H1 (cell line): ENCODE measurements at regions not wholly inside any gene's neighbourhood (a gene's known extent, or its start where the extent isn't known, plus 50 kb on each side); places are given as distances from the start of the nearest gene placed in this dataset.

ENCODE experiments used
- CTCF ChIA-PET: fragments of 300-600 bp; sonication (Branson Sonifier 250); formaldehyde crosslinking; loops from one replicate; lab custom pipeline; 2021; ENCODE audit not compliant: partially characterized antibody; lab: Charles Lee
- POLR2A ChIA-PET: fragments of 300-600 bp; sonication (Branson Sonifier 250); formaldehyde crosslinking; loops from one replicate; lab custom pipeline; 2021; ENCODE audit warnings: inconsistent platforms; ENCODE audit not compliant: partially characterized antibody; lab: Charles Lee
- DNase-seq, 2 experiments: peaks; one replicate each; pipeline versions ENCODE4 v3.0.0 to v3.0.0-alpha.2; 2010 to 2022; ENCODE audit warnings: low spot score in 2 of 2, low read depth in 1 of 2, mixed read lengths in 1 of 2
- FAIRE-seq: peaks from 2 replicates; lab custom pipeline; 2011; peaks lifted over from hg19 to GRCh38; lab: Jason Lieb, UNC
- H2AFZ ChIP-seq: 2 replicates; pipeline ENCODE4 v1.8.1; 2012; ENCODE audit warnings: low read length, inconsistent platforms
- H2AK5ac ChIP-seq: 2 replicates; pipeline ENCODE4 v1.6.1; 2013; ENCODE audit warnings: low read depth, low read length
- H2BK120ac ChIP-seq: replicated peaks from 2 replicates; pipeline ENCODE3; 2013; ENCODE audit warnings: low read depth, low read length, inconsistent platforms
- H2BK12ac ChIP-seq: 2 replicates; pipeline ENCODE4 v1.6.1; 2013; ENCODE audit warnings: low read depth, low read length
- H2BK15ac ChIP-seq: 2 replicates; pipeline ENCODE4 v1.6.1; 2013; ENCODE audit warnings: low read length
- H2BK20ac ChIP-seq: 2 replicates; pipeline ENCODE4 v1.6.1; 2013; ENCODE audit warnings: low read length
- H2BK5ac ChIP-seq: 2 replicates; pipeline ENCODE4 v1.6.1; 2013; ENCODE audit warnings: low read depth, low read length
- H3K14ac ChIP-seq: 2 replicates; pipeline ENCODE4 v1.6.1; 2013; ENCODE audit warnings: inconsistent platforms; ENCODE audit not compliant: insufficient read length
- H3K18ac ChIP-seq: 2 replicates; pipeline ENCODE4 v1.6.1; 2013; ENCODE audit warnings: low read length; ENCODE audit errors: extremely low read depth
- H3K23ac ChIP-seq: 2 replicates; pipeline ENCODE4 v1.6.1; 2013; ENCODE audit warnings: inconsistent platforms; ENCODE audit not compliant: insufficient read length
- H3K23me2 ChIP-seq: 2 replicates; pipeline ENCODE4 v1.6.1; 2013; ENCODE audit warnings: low read depth, low read length
- H3K27ac ChIP-seq: 2 replicates; pipeline ENCODE4 v1.6.1; 2011; ENCODE audit warnings: low read depth, low read length, inconsistent platforms
- H3K27me3 ChIP-seq, 4 experiments: replicated peaks in 1 of 4; 1 replicate in 1 of 4; 2 replicates in 3 of 4; pipeline versions ENCODE4 v1.6.1 to v1.8.1; 2011 to 2013; ENCODE audit warnings: low read length in 3 of 4, mild to moderate bottlenecking in 3 of 4, inconsistent platforms in 2 of 4, mixed read lengths in 2 of 4, moderate library complexity in 1 of 4; ENCODE audit not compliant: control insufficient read depth in 3 of 4, insufficient read depth in 3 of 4; ENCODE audit errors: extremely low read depth in 1 of 4
- H3K36me3 ChIP-seq, 4 experiments: 2 replicates each; pipeline versions ENCODE4 v1.6.1 to v1.8.1; 2011 to 2013; ENCODE audit warnings: mild to moderate bottlenecking in 4 of 4, low read length in 3 of 4, moderate library complexity in 2 of 4, control low read depth in 1 of 4, inconsistent platforms in 1 of 4; ENCODE audit not compliant: insufficient read depth in 4 of 4, control insufficient read depth in 2 of 4
- H3K4ac ChIP-seq: replicated peaks from 2 replicates; pipeline ENCODE3; 2013; ENCODE audit warnings: low read length, low read depth, mixed read lengths, inconsistent platforms; ENCODE audit not compliant: insufficient read length
- H3K4me1 ChIP-seq, 4 experiments: replicated peaks in 1 of 4; 1 replicate in 1 of 4; 2 replicates in 3 of 4; pipeline versions ENCODE4 v1.6.1 to v1.8.1; 2011 to 2013; ENCODE audit warnings: low read length in 3 of 4, inconsistent platforms in 2 of 4, mixed read lengths in 1 of 4; ENCODE audit not compliant: insufficient read depth in 4 of 4, control insufficient read depth in 3 of 4
- H3K4me2 ChIP-seq, 2 experiments: 2 replicates each; pipeline versions ENCODE4 v1.6.1 to v1.8.1; 2011 to 2013; ENCODE audit warnings: low read depth in 2 of 2, low read length in 2 of 2, control low read depth in 1 of 2, inconsistent platforms in 1 of 2, mild to moderate bottlenecking in 1 of 2; ENCODE audit not compliant: insufficient read depth in 1 of 2
- H3K4me3 ChIP-seq, 4 experiments: fragments of 200-600, 300-600 bp in 1 of 4; sonication (generic), shearing (Covaris generic), sonication (Bioruptor Twin) in 1 of 4; 2 replicates each; pipeline versions ENCODE4 v1.5.1 to v1.8.1; 2011 to 2016; ENCODE audit warnings: low read length in 4 of 4, low read depth in 3 of 4, control low read depth in 2 of 4, inconsistent platforms in 2 of 4, mild to moderate bottlenecking in 2 of 4, mixed read lengths in 1 of 4, moderate library complexity in 1 of 4; ENCODE audit not compliant: insufficient read depth in 2 of 4; ENCODE audit errors: extremely low read depth in 1 of 4
- H3K56ac ChIP-seq: replicated peaks from 2 replicates; pipeline ENCODE3; 2013; ENCODE audit warnings: low read depth, mild to moderate bottlenecking, mixed read lengths, low read length, inconsistent platforms; ENCODE audit not compliant: insufficient read length
- H3K79me1 ChIP-seq: 2 replicates; pipeline ENCODE4 v1.6.1; 2013; ENCODE audit warnings: low read depth, low read length, control low read depth
- H3K79me2 ChIP-seq, 2 experiments: 2 replicates each; pipeline versions ENCODE4 v1.6.1 to v1.8.1; 2012 to 2013; ENCODE audit warnings: low read length in 2 of 2, mild to moderate bottlenecking in 2 of 2, inconsistent platforms in 1 of 2; ENCODE audit not compliant: insufficient read depth in 2 of 2, control insufficient read depth in 1 of 2
- H3K9ac ChIP-seq, 4 experiments: replicated peaks in 1 of 4; 1 replicate in 1 of 4; 2 replicates in 3 of 4; pipeline versions ENCODE4 v1.6.1 to v1.8.1; 2011 to 2013; ENCODE audit warnings: low read depth in 3 of 4, low read length in 3 of 4, control low read depth in 2 of 4, mild to moderate bottlenecking in 2 of 4, moderate library complexity in 2 of 4, inconsistent platforms in 1 of 4; ENCODE audit errors: extremely low read depth in 1 of 4
- H3K9me3 ChIP-seq, 2 experiments: 2 replicates each; pipeline versions ENCODE4 v1.6.1 to v1.8.1; 2012 to 2013; ENCODE audit warnings: mild to moderate bottlenecking in 2 of 2, moderate library complexity in 2 of 2, control low read depth in 1 of 2, inconsistent platforms in 1 of 2, low read depth in 1 of 2, low read length in 1 of 2, mixed read lengths in 1 of 2; ENCODE audit not compliant: insufficient read depth in 2 of 2
- H4K20me1 ChIP-seq, 2 experiments: replicated peaks in 1 of 2; 2 replicates each; pipeline versions ENCODE3 to v1.8.1; 2011 to 2013; ENCODE audit warnings: inconsistent platforms in 2 of 2, low read length in 2 of 2, mild to moderate bottlenecking in 1 of 2; ENCODE audit not compliant: insufficient read depth in 2 of 2, control insufficient read depth in 1 of 2
- H4K5ac ChIP-seq: 2 replicates; pipeline ENCODE4 v1.6.1; 2013; ENCODE audit warnings: low read length, low read depth, mixed read lengths, inconsistent platforms; ENCODE audit not compliant: insufficient read length
- H4K8ac ChIP-seq: 2 replicates; pipeline ENCODE4 v1.8.0; 2013; ENCODE audit warnings: mild to moderate bottlenecking, moderate library complexity, low read length, inconsistent platforms; ENCODE audit not compliant: insufficient read depth; ENCODE audit errors: extremely low read depth
- H4K91ac ChIP-seq: replicated peaks from 2 replicates; pipeline ENCODE3; 2013; ENCODE audit warnings: low read length, mixed read lengths, inconsistent platforms; ENCODE audit not compliant: insufficient read length
- CBX5 ChIP-seq: fragments of 300-800, 300-1000 bp; sonication (generic); IDR thresholded peaks from 2 replicates; pipeline ENCODE4 v1.7.1; 2016; ENCODE audit warnings: antibody characterized with exemption, low read length, low read depth
- CEBPB ChIP-seq: IDR thresholded peaks from 2 replicates; pipeline ENCODE4 v1.6.1; 2012; ENCODE audit warnings: low read depth, low read length
- CHD2 ChIP-seq: IDR thresholded peaks from 2 replicates; pipeline ENCODE4 v1.6.1; 2012; ENCODE audit warnings: low read length, improper control_type of control experiment
- PHF8 ChIP-seq: fragments of 200-600 bp; sonication (generic); conservative IDR thresholded peaks from 2 replicates; pipeline ENCODE4 v1.7.1; 2012; ENCODE audit warnings: low read depth, mild to moderate bottlenecking, inconsistent platforms, low read length, moderate library complexity
- POLR2A ChIP-seq, 2 experiments: IDR thresholded peaks; 1 replicate in 1 of 2; 2 replicates in 1 of 2; pipeline ENCODE4 v1.6.1; 2011; ENCODE audit warnings: low read depth in 2 of 2, low read length in 2 of 2, mild to moderate bottlenecking in 2 of 2; ENCODE audit errors: control extremely low read depth in 1 of 2
- SIN3A ChIP-seq, 2 experiments: IDR thresholded peaks in 1 of 2; conservative IDR thresholded peaks in 1 of 2; 2 replicates each; pipeline ENCODE4 v1.6.1; 2011 to 2012; ENCODE audit warnings: low read length in 2 of 2, improper control_type of control experiment in 1 of 2, low read depth in 1 of 2, mild to moderate bottlenecking in 1 of 2
- WGBS, 2 experiments: shearing (Covaris generic) in 1 of 2; methylation state at CpG; one replicate each; pipeline versions ENCODE4 v1.1.6 to v1.1.7; 2013 to 2015; ENCODE audit warnings: low lambda C conversion rate in 2 of 2, mixed read lengths in 2 of 2, inconsistent platforms in 1 of 2, low coverage in 1 of 2, missing lambda C conversion rate in 1 of 2; ENCODE audit not compliant: insufficient replicate concordance in 2 of 2, insufficient coverage in 1 of 2, insufficient read length in 1 of 2; ENCODE audit errors: extremely low coverage in 1 of 2, missing lambda C conversion rate in 1 of 2; 5-methylcytosine and 5-hydroxymethylcytosine counted together
- TF ChIP-seq, protein P1 (sequence below): IDR thresholded peaks from 2 replicates; pipeline ENCODE4 v1.6.1; 2011; ENCODE audit warnings: low read depth, mild to moderate bottlenecking, low read length; ENCODE audit not compliant: insufficient read depth
- TF ChIP-seq, protein P2 (sequence below): IDR thresholded peaks from 2 replicates; pipeline ENCODE4 v1.6.1; 2011; ENCODE audit warnings: low read length, improper control_type of control experiment
- TF ChIP-seq, protein P3 (sequence below): IDR thresholded peaks from 2 replicates; pipeline ENCODE4 v1.6.1; 2012; ENCODE audit warnings: inconsistent platforms

DNA sequence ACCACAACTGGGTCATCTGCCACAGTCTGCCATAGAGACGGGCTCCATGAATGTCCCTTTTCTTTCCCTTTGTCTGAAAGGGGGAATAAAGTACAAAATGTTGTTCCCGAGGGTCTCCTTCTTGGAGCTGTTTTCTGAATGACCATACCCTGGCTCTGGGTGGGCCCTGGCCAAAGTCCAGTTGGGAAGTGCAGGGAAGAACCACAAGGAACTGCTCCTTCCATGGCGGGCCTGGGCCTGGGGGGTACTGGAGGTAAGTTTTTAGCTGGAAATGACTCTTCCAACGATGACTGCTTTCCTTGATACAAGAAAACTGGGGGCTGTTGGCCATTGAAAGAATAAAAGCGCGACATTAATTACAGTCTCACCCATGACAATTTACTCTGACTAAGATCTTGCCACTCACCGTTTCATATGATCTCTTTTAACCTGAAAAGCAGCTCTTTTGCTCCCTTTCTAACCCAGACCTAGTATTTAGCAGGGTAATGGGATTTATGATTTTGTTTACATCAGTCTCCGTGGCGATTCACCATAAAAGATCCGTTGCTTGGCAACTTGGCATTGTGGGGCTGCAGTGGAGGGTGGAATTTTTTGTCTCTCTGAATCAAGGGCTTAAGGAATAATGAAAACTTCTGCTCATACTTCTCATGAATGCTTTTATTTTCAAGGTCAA is 89.2 kb upstream of the PTCH1 start:
- no peak overlapping the region; the same call in 1 of the 2 replicates for H2BK15ac ChIP-seq
- H4K5ac ChIP-seq = no peak overlapping the region
- no peak overlapping the region for H2AFZ ChIP-seq
- H3K27me3 ChIP-seq = no peaks in the 10 kb centered on the region; a peak in 1 of 7 replicates
- H2AK5ac ChIP-seq = no peak overlapping the region
- no peak overlapping the region for H3K14ac ChIP-seq
- no peaks in the 10 kb centered on the region for H3K23me2 ChIP-seq
- CTCF ChIA-PET = interaction anchor here (0.6 to 1.0 kb wide), 3 partner anchors 11 to 341 kb away, joined by 3 to 4 read pairs (median 3); no protein-coding TSS in a partner anchor
- FAIRE-seq = no peak
- no peak overlapping the region for H2BK5ac ChIP-seq
- H3K4ac ChIP-seq = no peak overlapping the region
- H2BK120ac ChIP-seq = no peak overlapping the region
- H4K8ac ChIP-seq = no peak overlapping the region
- no peak overlapping the region for H2BK20ac ChIP-seq
- no peak overlapping the region for H3K18ac ChIP-seq
- H3K9me3 ChIP-seq = no peaks in the 10 kb centered on the region
- no peak overlapping the region for H4K91ac ChIP-seq
- H4K20me1 ChIP-seq = no peaks in the 10 kb centered on the region
- H3K79me2 ChIP-seq = no peaks in the 10 kb centered on the region
- no peak overlapping the region for H3K9ac ChIP-seq
- no peak overlapping the region for H3K4me3 ChIP-seq
- no peak overlapping the region for H2BK12ac ChIP-seq
- no peaks in the 10 kb centered on the region for H3K36me3 ChIP-seq
- H3K27ac ChIP-seq = no peak overlapping the region
- DNase-seq = no peak
- H3K4me1 ChIP-seq = peaks cover 0 to 10% (median 3%) of the 10 kb centered on the region in 4 experiments
- no peak overlapping the region for H3K23ac ChIP-seq
- no peak overlapping the region for H3K4me2 ChIP-seq
- no peak overlapping the region for H3K56ac ChIP-seq
- POLR2A ChIA-PET = interaction anchor here (0.7 to 1.2 kb wide), 2 partner anchors 14 to 227 kb away, joined by 3 read pairs; no protein-coding TSS in a partner anchor
- H3K79me1 ChIP-seq = no peaks in the 10 kb centered on the region
- 86% methylated on average over 10 of the region's 10 CpGs; no CpG with 5 or more reads in 1 of the 2 experiments for WGBS, 2 experiments
- TF ChIP-seq SIN3A (conservative IDR thresholded peaks at IDR 0.05 in 1 of 2, IDR thresholded peaks at IDR 0.05 in 1 of 2; ENCODE audit: low read depth in 1 of 2, low read length in 2 of 2) = no peak
- TF ChIP-seq POLR2A (IDR thresholded peaks at IDR 0.05; ENCODE audit: control extremely low read depth in 1 of 2, low read depth in 2 of 2, low read length in 2 of 2) = no peak
- no peak for TF ChIP-seq CBX5
- TF ChIP-seq PHF8 = no peak
- TF ChIP-seq, protein P1, sequence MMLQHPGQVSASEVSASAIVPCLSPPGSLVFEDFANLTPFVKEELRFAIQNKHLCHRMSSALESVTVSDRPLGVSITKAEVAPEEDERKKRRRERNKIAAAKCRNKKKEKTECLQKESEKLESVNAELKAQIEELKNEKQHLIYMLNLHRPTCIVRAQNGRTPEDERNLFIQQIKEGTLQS = no peak
- TF ChIP-seq, protein P2, sequence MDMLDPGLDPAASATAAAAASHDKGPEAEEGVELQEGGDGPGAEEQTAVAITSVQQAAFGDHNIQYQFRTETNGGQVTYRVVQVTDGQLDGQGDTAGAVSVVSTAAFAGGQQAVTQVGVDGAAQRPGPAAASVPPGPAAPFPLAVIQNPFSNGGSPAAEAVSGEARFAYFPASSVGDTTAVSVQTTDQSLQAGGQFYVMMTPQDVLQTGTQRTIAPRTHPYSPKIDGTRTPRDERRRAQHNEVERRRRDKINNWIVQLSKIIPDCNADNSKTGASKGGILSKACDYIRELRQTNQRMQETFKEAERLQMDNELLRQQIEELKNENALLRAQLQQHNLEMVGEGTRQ = no peak
- no peak for TF ChIP-seq CHD2
- TF ChIP-seq, protein P3, sequence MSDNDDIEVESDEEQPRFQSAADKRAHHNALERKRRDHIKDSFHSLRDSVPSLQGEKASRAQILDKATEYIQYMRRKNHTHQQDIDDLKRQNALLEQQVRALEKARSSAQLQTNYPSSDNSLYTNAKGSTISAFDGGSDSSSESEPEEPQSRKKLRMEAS = no peak
- TF ChIP-seq CEBPB = no peak
